CD4-positive, alpha-beta T cell treated with Interleukin-4 for 1 hour (primary cell): ENCODE measurements at regions not wholly inside any gene's neighbourhood (a gene's known extent, or its start where the extent isn't known, plus 50 kb on each side); places are given as distances from the start of the nearest gene placed in this dataset.

Source experiments
- DNase-seq, 2 donors: peaks; one replicate each; pipeline ENCODE4 v3.0.0-alpha.2; 2020 to 2022

DNA sequence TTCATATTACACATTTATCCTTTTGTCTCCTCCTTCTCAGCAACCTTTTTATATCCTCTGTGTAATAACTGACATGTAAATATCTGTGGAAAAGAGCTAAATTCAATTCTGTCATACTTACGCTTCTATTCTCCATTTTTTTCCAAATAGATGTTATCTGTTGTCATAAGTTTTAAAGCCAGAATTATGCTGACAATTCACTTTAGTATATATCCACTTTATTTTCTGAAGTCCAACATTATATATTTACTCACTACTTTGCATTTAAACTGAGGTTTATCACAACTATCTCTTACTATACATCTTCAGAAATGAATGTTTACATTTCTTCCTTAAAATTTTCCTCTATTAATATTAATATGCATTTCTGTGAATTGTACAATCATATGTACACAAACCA is 247.9 kb upstream of the PCDH10 start:
- no peak for DNase-seq

DNA sequence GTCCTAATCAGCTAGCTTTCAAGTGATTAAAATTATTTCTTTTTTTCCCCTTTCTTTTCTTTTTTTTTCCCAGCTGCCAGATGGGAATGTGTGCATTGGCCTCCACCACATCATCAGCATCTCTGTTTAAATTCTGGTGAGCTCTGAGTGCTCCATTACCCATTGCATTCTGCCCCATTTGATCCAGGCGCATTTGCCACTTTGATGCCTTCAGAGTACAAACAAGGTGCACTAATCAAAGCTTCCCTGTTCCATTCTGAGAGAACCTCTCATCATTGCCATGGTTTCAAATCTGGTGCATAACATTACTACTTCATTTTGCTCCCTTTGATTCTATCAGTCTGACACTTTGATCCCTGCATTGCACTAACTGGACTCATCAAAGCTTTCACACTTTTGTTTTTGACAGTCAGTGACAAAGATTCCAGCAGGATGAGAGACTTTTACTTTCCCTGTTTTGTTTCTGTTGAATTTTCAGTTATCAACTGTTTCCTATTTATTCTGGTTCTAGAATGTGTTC is 238.8 kb upstream of the PCDH10 start:
- DNase-seq, result no peak

DNA sequence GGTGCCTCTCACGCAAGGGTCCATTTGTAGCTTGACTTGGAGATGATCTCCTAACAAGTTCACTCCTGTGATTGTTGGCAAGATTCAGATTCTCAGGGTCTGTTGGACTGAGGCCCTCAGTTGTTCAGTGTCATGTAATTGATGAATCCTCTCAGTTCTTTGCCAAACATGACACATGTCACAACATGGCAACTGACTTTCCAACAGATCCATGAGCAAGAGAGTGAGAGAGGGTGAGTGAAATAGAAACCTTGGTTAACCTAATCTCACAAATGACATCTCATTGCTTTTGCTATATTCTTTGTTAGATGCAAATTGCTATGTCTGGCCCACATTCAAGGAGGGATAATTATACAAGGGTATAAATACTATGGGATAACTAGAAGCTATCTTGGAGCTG is 231.0 kb upstream of the PCDH10 start:
- no peak for DNase-seq

DNA sequence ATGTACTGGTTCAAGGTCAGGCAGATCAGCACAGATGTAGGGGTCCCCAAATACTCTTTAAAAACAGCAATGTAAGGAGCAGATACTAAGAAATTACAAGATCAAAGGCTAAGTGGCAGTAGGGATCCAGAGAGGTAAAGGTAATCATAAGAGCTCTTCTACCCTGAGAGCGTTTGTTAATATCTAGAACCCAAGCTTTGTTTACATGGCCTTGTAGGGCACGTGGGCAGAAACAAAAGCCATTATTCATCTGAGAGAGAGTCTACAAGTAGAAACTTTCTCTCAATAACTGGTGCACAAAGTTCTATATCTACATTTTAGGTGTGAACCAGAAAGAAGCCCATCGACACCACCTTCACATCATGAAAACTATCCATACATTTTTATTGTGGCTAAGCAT is 225.6 kb upstream of the PCDH10 start:
- DNase-seq, result no peak

DNA sequence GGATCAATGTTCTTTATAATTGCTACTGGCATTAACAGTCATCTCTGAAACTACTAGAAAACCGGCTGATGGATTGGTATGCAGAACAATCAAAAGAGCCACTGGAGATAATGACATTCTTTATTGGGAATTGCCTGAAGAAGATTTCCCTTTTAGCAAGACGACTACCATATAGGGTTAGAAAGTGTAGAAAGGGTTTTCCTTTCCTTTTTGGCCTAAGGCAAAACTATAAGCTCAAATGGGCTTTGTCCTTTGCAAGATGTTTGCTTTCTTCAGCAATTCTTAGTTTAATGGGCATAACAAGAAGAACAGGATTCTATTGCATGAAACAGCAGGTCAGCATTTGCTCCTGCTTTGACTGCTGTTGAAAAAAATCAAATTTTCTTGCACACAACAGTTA is 214.2 kb upstream of the PCDH10 start:
- DNase-seq, result no peak

DNA sequence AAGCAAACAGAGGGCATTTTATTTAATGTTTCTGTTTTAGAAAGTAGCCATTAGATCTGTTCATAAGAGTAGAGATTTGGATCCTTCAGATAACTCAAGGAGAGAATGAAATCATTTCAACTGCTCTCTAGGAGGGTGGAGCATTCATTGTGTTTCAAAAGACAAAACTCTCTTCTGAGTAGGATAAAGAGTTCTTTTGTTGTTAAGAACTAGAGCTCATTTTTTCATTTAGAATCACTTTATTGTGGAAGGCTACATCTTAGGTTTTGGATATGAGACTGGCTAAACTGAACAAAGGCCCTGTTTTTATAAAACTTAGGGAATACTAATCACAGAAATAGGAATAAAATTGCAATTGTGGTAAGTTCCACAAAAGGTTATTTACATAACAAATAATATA is 193.9 kb upstream of the PCDH10 start:
- DNase-seq, result no peak

DNA sequence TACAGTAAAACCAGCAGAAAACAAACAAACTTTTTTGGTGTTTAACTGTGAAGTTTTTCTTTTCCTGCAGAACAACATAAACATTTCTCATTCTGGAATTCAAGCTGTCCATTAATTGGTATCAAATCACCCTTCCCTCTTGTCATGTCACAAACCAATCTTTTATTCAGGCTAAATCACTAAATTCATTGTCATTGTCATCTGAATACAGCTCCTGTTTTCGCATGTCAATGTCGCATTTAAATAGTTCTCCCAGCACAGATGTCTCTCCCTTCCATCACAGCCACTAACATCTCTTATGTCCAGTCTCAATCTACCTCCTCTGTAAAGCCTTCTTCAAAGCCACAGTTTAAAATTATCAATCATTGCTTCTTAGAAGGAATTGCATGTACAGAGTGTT is 192.1 kb upstream of the PCDH10 start:
- DNase-seq, result no peak

DNA sequence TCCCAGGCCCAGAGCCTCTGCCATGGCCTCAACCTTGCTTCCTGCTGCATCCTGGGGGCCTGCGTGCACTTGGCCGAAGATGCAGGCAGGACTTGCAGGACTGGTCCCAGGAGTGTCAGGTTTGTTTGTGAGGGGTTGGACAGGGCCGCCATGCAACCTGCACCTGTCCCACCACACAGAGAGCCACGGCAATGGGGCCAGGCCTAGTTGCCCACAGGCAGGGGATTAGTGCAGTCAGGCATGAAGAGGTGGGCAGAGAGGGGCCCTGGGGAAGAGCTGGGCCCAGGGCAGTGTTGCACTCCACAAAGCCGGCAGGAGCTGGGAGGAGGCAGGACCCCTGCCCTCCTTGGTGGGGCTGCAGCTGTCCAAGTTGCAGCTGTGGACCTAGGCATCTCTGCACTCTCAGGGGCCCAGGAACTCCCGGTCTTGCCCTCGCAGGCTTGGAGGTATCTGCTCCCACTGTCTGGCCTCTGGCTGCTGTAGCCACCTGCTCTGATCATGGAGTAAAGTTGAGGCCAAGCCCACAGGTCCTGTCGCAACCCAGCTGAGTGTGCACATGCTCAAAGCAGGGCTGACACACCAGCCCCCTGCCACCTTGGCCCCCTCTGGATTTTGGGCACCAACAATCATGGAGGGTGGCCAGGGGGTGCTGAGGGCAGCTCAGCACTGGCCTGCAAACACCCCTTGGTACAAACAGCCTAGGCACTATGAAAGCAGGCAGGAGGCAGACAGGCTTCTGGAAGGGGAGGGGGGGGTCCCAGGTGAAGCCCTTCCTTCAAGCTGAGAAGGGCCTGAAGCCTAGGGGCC is 190.4 kb upstream of the PCDH10 start:
- no peak for DNase-seq

DNA sequence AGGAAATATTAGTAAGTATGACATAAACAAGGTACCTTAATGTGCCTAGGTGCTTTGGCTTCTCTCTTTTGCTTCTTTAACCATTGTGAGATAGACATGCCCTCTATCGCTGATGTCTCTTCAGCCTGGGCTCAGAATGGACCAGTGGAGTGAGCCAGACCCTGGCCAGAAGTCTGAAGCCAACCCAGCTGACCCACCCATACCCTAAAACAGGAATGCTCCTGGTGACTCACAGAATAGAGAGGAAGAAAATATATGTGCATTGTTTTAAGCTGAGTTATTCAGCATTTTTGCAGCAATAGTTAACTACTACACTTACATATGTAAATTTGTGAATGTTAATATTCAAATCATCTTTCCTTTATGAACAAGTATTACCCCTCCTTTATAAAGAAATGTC is 167.5 kb upstream of the PCDH10 start:
- no peak for DNase-seq

DNA sequence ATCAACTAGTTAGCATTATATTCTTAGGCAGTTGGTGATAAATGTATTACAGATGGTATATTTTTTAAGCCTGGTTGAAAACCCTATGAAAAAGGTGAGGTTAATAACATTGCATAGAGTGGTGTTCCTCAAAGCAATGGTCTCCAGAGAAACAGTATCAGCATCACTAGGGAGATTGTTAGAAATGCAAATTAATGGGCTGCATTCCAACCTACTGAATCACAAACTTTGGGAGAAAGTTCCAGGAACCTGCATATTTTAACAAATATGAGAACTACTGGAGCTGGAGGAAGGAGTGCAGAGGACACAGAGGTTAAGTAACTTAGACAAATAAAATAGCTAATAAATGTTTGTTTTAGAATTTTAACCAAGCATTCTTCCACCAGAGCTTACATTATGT is 166.9 kb upstream of the PCDH10 start:
- DNase-seq, result no peak

DNA sequence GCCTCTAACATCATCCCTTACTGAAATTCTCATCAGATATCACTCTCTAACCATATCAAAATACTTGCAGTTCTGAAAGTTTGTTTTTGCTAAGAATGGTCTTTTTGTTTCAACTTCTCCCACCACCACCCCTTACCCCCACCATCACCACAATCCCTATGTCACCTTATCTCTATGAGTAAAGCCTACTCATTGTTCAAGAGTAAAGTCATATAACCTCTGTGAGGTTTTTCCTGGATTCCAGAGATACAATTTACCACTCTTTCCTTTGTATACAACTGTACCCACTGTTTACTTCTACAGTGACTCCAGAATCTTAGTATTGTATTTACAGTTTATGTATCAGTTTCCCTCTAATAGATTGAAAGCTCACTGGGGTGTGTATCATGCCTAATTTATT is 158.0 kb upstream of the PCDH10 start:
- no peak for DNase-seq

DNA sequence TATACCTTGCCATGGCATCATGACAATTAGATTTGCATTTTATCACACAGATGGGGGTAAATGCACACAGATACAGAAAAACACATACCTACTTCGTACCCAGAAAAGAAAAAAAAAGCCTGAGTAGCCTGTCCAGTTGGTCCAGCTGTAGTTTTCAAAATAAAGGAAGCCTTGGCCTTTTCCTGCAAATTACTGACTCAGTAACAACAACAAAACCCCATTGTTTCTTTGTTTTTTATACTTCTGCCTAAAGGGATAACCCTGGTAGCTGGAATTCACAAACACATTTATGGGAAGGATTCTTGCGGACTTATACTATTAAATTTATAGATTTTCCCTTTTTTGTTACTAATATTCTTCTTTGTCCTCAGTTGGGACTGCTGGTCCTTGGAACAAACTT is 156.4 kb upstream of the PCDH10 start:
- DNase-seq, result no peak

DNA sequence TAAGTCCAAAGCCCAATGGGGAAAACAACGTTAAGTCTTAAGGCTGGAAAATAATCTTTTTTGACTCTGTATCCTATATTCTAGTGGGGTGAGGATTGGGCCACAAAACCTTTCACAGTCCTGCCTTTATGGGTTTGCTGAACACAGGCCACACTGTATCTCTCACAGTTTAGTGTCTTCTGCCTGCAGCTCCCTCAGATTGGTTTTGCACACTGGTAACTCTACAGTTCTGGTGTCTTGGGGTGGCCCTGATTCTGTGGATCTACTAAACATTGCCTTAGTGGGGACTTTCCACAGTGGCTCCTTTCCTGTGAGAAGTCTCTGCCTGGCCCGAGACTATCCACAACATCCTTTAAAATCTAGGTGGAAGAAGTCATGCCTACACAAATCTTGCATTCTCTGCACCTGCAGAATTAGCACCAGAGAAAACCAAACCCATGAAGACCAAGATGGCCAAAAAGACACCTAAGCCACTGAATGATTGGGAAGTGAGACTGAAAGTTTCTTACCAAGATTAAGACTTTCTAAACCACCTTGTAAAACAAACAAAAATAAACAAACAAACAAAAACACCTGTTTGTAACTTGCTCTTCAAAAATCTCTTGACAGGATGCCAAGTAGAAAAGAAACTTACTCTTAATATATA is 150.4 kb upstream of the PCDH10 start:
- no peak for DNase-seq

DNA sequence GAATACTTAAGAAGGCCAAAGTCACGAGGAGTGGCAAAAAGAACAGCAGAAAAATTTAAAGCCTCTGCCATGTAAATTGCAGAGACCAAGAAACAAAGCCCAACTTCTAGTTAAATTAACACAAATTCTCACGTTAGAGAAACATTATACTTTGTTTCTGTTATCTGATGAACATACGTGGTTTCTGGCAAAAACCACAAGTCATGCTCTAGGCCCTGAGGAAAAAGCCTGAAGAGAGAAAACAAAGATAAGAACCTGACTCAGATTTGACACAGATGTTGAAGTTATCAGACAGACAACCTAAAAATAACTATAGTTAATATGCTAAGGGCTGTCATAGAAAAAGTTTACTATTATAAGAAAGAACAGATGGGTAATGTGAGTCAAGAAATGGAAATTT is 149.1 kb upstream of the PCDH10 start:
- DNase-seq, result no peak

DNA sequence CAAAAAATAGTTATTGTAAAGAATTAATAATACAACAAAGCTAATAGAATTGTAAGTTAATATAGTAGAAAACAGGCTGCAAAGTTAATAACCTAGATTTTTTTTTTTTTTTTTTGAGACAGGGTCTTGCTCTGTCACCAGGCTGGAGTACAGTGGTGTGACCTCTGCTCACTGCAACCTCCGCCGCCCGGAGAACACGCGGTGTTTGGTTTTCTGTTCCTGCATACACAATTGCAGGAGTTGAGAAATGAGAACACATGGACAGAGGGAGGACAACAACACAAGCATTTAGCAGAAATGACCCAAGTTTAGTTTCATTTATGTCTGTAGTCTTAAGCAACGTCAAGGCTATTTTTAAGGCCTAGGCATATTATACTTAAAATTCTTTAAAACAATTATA is 145.9 kb upstream of the PCDH10 start:
- DNase-seq, result no peak

DNA sequence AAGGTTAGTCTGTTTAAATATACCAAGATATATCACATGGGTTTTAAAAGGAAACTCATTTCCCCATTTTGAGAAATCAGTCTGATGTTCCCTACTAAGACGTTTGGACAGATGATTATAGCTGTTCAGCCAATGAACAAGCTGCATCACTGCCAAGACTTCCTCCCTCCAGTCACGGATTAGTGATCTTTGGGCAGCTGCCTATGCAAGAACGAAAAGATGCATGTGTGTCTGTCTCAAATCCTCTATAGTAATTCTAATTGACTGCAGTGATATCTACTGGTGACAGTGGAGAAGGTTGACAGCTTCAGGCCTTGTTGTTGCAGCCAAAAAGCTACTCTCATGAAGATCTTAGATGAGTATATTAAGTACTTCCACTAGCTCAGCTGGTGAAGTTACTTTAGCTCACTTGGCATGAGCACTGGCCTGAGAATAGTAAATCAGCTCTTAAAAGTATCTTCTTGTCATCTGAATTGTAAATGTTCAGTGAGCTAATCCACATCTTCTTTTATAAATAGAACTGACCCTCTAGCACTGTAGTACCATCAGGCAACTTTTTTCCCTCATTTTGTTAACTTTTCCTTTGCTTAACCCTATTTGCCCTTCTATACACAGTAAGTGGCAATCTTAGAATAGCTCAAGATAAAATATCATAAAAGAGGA is 134.5 kb upstream of the PCDH10 start:
- DNase-seq, result no peak

DNA sequence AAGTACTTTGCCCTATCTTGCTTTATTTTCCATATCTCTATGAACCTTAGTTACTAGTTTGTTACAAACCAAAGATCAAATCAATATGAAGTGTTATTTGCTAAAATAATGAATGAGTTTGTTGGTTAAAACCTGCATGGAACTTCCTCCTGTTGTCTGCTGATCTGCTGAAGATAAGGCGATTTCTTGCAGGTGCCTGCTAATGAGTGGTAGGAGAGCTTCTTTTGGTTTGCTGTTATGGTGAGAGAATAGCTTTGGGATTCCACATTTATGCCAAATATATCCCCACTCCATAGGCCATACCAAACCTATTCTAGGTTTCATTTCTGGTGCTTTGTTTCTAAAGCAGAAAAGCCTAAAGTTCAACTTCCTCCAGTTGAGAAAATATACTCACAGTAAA is 103.8 kb upstream of the PCDH10 start:
- DNase-seq, result no peak

DNA sequence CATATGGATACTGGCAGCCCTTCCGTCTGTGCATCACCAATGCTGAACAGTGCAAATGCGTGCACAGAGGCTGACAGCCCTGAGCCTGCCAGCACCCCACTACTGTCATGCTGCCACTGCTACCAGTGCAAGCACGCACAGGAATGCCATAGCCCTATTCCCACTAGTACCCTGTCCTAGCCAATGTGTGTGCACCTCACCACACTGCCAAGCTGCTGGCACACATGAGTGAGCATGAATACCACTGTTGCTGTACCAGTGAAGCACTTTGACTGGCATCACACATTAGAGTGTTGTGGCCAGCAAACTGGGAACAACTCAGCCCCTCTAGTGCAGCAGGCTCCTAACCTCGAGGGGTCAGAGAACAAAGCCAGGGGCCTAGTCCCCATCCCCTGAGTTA is 102.9 kb upstream of the PCDH10 start:
- no peak for DNase-seq

DNA sequence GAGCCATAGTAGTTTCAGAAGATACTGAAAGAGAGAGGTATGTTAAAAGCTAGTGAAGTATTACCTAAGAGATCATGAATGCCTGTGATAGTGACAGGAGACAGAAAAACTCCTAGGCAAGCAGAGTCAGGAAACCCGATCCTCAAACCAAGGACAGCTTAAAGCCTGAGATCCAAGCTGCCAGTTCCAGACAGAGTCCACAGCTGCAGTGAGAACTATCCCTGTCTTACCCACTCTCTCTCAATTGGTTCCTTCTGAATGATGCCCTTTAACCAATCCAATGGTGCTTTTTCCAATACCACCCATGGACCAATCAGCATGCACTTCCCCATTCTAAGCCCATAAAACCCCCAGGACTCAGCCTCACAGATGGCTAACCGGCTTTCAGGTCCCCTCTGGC is 90.4 kb upstream of the PCDH10 start:
- no peak for DNase-seq

DNA sequence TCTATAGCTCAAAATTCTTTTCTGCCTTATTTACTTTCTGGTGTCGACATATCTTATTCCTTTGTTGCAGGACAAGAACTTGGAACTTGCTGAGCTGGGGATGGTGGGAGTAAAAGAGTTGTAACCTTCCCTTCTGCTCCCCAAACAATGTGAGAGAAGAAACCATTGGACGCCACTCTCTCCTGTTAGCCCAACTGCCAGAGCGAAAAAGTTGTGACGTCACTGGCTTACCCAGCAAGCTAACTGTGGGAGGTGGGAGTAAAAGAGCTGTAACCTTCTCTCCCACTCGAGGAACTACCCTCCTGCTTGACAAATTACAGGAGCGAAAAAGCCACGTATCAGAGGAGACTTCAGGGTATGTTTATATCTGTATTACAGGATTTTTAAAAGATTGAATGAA is 90.0 kb upstream of the PCDH10 start:
- DNase-seq, result no peak

DNA sequence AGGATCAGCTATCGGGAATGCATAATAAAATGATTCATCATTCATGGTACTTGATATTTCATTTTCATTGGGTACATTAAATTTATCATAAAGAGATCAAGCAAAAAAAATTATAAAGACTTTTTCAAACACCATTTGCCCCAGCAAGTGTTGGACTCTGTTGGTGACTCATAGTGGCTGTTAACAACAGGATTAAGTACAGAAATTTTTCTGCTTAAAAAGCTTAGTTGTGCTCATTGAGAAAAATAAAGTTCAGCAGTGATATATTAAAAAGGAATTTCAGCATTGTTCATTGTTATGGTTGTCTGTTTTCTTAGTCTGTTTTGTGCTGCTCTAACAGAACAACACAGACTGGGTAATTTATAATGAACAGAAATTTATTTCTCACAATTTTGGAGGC is 86.2 kb upstream of the PCDH10 start:
- DNase-seq, result no peak

DNA sequence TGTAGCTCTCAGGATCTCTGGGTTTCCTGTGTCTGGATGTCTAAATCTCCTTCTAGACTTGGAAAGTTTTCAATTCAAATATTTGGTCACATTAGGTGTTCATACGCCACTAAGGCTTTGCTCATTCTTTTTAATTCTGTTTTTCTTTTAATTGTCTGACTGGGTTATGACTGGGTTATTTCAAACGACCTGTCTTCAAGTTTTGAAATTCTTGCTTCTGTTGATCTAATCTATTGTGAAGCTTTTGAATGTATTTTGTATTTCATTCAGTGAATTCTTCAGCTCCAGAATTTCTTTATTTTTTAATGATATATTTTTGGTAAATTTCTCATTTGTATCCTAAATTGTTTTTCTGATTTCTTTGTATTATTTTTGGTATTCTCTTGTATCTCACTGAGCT is 81.0 kb upstream of the PCDH10 start:
- no peak for DNase-seq

DNA sequence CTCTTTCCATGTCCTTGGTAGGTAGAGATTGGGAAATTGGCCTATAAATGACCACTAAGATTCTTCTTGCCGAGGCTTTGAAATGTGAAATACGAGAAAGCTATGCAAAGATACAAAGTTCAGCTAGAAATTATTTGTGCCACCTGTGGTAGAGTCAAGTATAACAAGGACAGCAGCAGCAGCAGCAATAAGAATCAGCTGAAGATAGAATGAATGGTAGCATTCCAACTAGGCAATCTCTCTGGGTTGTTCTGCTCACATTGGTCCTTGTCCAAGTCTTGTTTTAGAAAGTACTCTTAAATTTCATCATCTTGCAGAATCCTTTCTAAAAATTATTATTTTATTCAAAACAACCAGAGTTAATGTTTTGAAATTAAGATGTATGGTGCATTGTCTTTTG is 67.8 kb upstream of the PCDH10 start:
- no peak for DNase-seq

DNA sequence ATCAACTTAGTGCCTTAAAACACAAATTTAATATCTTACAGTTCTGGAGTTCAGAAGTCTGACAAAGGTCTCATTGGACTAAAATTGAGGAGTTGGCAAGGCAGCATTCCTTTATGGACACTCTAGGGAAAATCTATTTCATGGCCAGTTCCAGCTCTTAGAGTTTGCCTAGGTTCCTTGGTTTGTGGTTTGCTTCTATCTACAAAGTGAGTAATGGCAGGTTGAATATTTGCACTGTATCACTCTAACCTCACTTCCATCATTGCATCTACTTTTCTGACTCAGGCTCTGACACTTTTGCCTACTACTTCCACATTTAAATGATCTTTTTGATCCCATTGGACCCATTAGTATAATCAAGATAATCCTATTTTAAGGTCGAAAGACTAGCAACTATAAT is 64.7 kb upstream of the PCDH10 start:
- no peak for DNase-seq
